Umbilical cord (tissue), 1 donor: ENCODE measurements at regions not wholly inside any gene's neighbourhood (a gene's known extent, or its start where the extent isn't known, plus 50 kb on each side); places are given as distances from the start of the nearest gene placed in this dataset.
"Not testable (repeated sequence)": the region's sequence is repeated elsewhere in the genome, so short reads cannot be mapped to it uniquely, and the experiment has no call there.

Experiments used
- DNase-seq: peaks from one replicate; pipeline ENCODE4 v3.0.0-alpha.2; 2015; ENCODE audit warnings: low spot score

- DNase-seq = no peak
Measured at GRCh38 chr11:38011496-38011895, 1413.5 kb upstream of the RAG2 start.

GRCh38 chr11:38009932-38010331, 1411.9 kb upstream of the RAG2 start:
- no peak for DNase-seq

- DNase-seq = no peak
Measured at GRCh38 chr11:38006466-38006865, 1408.4 kb upstream of the RAG2 start.

- DNase-seq = peak; percentile 5
Measured at GRCh38 chr11:38005597-38005996, 1407.6 kb upstream of the RAG2 start.

- no peak for DNase-seq
Measured at GRCh38 chr11:37999171-37999570, 1401.1 kb upstream of the RAG2 start.

- no peak for DNase-seq
Measured at GRCh38 chr11:37995886-37996285, 1397.8 kb upstream of the RAG2 start.

GRCh38 chr11:37988031-37988430, 1390.0 kb upstream of the RAG2 start:
- DNase-seq = peak; percentile 45

GRCh38 chr11:37984991-37985390, 1387.0 kb upstream of the RAG2 start:
- DNase-seq = no peak

- peak; percentile 78 for DNase-seq
Measured at GRCh38 chr11:37978647-37979046, 1380.6 kb upstream of the RAG2 start.

- no peak for DNase-seq
Measured at GRCh38 chr11:37973941-37974340, 1375.9 kb upstream of the RAG2 start.

GRCh38 chr11:37972691-37973090, 1374.7 kb upstream of the RAG2 start:
- peak; percentile 17 for DNase-seq

GRCh38 chr11:37969336-37969735, 1371.3 kb upstream of the RAG2 start:
- not testable (repeated sequence) for DNase-seq

- no peak for DNase-seq
Measured at GRCh38 chr11:37968148-37968547, 1370.1 kb upstream of the RAG2 start.

GRCh38 chr11:37967635-37968034, 1369.6 kb upstream of the RAG2 start:
- DNase-seq = no peak

GRCh38 chr11:37963440-37963839, 1365.4 kb upstream of the RAG2 start:
- no peak for DNase-seq

- no peak for DNase-seq
Measured at GRCh38 chr11:37957717-37958116, 1359.7 kb upstream of the RAG2 start.

GRCh38 chr11:37951996-37952395, 1354.0 kb upstream of the RAG2 start:
- DNase-seq = no peak

GRCh38 chr11:37948258-37948657, 1350.2 kb upstream of the RAG2 start:
- no peak for DNase-seq

GRCh38 chr11:37947821-37948220, 1349.8 kb upstream of the RAG2 start:
- no peak for DNase-seq

- peak; percentile 5 for DNase-seq
Measured at GRCh38 chr11:37946155-37946766, 1348.2 kb upstream of the RAG2 start.

- no peak for DNase-seq
Measured at GRCh38 chr11:37942081-37942480, 1344.0 kb upstream of the RAG2 start.

GRCh38 chr11:37929100-37929653, 1331.1 kb upstream of the RAG2 start:
- DNase-seq = no peak

- no peak for DNase-seq
Measured at GRCh38 chr11:37926772-37927171, 1328.7 kb upstream of the RAG2 start.

GRCh38 chr11:37916331-37916730, 1318.3 kb upstream of the RAG2 start:
- no peak for DNase-seq
